HG03575 (cell line): ENCODE measurements at regions not wholly inside any gene's neighbourhood (a gene's known extent, or its start where the extent isn't known, plus 50 kb on each side); places are given as distances from the start of the nearest gene placed in this dataset.

Experiments
- ATAC-seq: cut with Tn5 transposase; IDR thresholded peaks from one replicate; pipeline ENCODE4 v1.9.1; 2021; ENCODE audit not compliant: unreplicated experiment, insufficient number of reproducible peaks, low FRiP score; ENCODE audit errors: extremely low read depth

DNA sequence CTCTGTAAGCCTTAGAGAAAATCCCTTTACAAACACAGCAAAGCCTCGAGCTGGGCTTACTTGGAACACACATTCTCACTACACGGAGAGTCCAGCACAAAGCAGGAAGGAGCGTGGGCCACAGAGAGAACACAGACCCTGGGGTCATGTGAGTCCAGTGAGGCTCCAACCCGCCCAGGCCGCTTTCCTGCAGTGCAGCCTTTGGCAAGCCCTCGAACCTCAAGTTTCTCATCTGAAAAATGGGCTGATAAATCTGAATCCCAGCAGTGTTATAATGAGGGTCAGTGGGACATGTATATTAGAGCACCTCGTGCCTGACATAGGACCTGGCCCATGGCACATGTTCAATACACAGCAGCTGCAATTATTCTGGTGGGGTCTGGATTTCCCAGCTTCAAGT lies 305.5 kb upstream of the SULF2 start:
- no peak for ATAC-seq

DNA sequence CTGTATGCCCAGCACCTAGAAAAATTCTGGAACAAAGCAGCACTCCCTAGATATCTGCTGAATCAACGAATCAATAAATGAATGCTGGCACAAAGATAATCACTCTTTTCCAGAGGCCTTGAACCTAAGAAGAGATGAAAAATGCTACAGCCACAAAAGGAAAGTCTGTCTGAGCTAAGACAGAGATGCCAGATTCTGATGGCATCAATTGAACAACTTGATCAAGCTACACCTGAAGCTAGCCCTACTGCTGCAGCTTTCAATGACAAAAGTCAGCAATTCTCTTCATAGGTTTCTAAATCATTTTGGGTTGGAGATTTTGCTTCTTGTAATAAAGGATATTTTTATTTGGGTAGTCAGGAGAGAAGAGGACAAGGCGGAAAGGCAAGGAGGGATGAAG lies 305.0 kb upstream of the SULF2 start:
- ATAC-seq = no peak

DNA sequence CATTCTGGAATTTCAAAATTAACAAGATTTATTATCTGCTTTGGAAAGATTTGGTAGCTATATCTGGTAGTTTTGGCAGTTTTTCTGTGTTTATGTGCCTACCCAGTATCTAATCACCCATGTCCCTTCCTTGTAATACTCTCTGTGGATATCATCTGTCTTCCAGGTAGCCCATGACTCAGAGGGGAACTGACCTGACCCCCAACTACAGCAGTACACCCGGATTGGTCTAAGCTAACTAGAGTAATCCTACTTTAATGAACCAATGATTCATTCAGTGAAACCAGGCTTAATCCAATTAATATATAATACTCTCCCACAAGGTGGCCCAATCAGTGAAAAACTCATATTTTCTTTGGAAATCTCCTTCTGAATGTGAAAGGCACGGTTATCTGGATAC lies 295.3 kb upstream of the SULF2 start:
- ATAC-seq = no peak

DNA sequence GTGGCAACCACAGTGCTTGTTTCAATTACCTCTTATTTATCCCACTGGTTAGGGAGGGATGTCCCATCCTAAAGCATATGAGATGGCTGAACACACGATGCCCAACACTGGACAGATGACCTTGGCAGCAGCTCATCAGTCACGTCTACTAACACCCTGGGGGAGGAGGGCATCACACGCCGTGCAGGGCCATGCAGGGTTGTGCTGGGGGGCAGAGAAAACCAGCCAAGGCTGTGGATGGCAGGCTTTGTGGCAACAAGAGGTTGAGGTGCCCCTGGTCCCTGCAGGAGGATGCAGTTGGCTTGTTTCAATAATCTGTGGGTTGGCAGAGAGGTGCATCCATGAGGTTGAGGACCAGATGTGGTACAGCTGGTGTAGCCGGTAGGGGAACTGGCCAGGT lies 293.7 kb upstream of the SULF2 start:
- no peak for ATAC-seq

DNA sequence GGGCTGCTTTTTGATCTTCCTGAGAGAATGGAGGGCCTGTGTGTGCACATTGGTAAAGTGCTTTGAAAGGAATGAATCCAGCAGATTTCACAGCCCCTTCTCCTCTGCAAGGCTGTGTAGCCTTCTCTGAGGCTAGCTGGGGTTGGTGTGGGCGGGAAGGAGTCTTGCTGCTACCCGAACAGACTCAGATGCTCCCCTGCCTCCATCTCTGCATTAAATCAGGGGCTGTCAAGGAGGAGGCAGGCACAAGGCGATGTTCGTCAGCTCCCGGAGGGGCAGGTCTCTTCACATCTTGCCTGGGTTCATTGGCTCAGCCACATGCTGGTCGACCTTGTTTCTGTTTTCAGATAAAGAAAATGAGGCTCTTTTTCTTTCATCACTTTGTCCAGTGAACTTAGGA lies 291.5 kb upstream of the SULF2 start:
- no peak for ATAC-seq

DNA sequence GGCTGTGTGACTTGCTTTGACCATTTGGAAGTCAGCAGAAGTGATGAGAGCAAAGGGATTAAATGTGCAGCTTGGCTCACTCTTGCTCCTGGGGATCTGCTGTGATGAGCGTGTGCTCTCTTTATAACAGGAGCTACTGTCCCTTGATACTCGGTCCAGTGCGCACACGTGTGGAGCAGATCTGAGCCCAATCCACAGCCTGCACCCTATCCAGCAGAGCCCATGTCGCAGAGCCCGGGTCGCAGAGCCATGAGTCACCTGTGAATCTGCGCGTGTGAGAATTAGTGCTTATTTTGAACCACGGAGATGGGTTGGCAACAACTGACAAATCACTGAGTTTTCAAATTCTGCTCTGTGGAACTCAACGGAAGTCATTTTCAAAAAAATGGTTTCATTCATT lies 291.0 kb upstream of the SULF2 start:
- ATAC-seq = no peak

DNA sequence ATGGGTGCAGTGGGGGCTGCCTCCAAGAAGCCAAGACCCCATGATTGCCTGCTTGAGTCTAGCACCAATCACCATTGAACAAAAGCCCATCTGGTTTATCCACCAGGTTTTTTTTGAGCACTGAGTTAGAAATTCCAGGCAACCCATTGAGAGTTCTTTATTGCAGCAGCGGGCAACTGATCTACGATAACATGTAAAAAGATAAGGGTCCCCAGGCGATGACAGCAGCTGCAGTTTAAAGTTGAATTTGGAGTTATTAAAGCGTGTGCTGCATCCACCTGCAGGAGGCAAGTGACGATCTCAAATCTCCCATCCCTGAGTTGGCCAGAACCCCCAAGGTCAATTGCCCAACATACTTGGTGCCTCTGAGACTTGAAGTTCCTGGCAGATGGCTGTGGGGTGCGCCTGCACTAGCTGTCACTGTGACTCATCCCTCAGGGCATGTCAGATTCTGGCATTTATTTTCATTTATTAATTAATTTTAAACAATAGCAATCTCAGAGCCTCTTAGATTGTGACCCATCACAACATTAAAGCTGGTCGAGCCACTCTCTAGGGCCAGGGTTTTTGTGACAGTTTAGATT lies 290.4 kb upstream of the SULF2 start:
- ATAC-seq = no peak

DNA sequence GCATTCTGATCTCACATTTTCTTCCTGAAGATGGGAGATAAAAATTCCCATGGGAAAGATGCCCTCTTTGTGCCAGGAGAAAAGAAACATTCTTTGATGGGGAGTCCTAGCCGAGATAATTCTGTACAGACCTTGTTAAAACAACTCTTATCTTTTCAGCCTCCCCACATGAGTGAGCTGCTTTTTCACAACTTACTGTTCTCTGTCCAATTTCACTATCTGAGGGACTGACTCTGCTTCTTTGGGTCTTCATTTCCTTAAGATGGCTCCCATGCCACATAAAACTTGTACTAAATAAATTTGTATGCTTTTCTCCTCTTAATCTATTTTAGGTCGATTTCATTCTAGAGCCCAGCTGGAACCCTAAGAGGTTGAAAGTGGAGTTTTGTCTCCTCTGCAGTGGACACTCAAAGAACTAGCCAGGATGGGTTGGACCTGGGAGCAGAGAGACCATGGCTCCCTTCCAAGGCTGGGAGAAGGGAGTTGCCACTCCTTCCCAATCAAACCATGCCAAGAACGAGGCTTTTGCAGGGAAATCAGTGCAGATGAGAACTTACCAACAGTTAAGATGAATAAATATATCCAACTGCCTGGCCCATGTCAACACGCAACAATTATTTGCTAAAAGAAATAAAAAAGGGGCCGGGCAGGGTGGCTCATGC lies 285.8 kb upstream of the SULF2 start:
- no peak for ATAC-seq

DNA sequence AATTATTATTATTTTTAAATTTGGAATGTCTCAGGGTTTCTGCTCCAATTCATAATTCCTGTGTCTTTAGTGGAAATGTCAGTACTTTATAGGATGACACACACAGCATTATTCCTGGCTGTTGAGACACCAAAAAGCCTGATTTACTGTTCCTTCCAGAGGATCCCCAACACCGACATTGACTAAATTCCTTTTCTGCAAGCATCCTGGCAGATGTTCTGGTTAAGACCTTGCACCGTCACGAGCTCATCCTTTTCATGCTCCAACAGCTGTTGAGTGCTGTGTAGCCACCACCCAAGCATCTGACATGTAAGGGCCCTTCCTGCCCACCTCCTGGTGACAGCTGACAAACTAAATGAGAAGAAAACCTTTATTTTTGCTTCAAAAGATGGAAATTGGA lies 284.3 kb upstream of the SULF2 start:
- ATAC-seq = no peak

DNA sequence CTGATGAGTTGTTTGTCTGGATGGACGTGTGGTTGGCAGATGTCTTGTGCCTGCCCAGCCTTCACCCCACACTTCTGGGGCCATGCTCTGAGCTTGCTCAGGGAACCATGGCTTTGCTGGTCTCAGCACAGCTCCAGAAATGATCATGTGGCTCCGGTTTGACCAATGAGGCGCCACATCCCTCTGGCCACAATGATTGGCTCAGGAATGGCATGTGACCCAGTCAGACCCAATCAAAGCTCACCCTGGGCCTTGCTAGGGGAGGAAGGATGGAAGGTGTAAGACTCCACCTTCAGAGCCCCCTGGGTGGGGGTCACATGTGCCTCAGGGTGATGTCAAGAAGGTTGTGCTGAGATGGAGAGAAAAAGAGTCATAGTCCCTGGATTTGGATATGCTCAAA lies 281.6 kb upstream of the SULF2 start:
- no peak for ATAC-seq

DNA sequence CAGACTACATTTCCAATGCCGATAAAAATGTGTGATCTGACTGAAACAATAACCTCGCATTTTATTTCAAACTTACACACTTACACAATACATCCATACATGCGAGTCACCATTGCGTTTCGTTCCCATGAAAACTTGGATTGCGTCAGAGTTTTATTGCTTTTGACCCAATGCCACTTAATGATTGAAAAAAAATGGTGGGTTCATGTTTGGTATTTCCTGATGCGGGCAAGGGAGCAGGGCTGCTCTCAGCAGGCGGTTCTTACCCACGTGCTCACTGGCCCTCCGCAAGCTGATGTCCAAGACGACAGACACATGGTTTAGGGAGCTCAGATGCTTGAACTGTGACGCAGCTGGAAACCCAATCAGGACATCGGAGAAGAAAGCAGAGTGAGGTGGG lies 281.0 kb upstream of the SULF2 start:
- ATAC-seq = no peak

DNA sequence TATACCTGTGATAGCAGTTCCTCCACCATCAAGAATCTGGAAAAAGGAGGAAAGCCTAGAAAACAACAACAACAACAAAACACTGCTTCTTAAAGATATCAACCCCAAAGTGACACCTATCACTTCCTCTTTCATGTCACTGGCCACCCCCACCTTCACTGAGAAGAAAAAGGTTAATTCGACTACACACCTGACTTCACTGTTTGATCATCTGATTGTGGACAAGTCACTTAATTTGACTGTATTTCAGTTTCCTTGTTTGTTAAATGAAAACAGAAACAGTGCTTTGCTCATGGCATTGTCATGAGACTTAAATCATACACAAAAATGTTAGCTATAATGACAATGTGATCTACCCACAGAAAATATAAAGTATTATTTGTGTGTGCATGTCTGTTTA lies 280.6 kb upstream of the SULF2 start:
- no peak for ATAC-seq

DNA sequence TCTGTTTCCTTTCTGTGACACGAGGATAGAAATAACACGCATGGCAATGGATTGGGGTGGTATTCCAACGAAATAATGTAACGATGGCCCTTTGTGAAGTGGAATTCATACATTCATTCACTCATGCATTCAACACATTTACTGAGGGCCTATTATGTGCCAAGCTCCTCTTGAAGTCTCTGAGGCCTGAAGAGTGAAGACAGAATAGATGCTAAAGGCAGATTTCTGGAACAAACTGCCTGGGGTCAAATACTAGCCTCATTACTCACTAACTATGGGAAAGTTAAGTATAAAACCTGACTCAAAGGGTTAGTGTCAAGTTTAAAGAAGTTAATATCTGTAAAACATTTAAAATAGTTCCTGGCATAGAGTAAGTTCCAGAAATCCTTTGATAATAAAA lies 279.6 kb upstream of the SULF2 start:
- no peak for ATAC-seq

DNA sequence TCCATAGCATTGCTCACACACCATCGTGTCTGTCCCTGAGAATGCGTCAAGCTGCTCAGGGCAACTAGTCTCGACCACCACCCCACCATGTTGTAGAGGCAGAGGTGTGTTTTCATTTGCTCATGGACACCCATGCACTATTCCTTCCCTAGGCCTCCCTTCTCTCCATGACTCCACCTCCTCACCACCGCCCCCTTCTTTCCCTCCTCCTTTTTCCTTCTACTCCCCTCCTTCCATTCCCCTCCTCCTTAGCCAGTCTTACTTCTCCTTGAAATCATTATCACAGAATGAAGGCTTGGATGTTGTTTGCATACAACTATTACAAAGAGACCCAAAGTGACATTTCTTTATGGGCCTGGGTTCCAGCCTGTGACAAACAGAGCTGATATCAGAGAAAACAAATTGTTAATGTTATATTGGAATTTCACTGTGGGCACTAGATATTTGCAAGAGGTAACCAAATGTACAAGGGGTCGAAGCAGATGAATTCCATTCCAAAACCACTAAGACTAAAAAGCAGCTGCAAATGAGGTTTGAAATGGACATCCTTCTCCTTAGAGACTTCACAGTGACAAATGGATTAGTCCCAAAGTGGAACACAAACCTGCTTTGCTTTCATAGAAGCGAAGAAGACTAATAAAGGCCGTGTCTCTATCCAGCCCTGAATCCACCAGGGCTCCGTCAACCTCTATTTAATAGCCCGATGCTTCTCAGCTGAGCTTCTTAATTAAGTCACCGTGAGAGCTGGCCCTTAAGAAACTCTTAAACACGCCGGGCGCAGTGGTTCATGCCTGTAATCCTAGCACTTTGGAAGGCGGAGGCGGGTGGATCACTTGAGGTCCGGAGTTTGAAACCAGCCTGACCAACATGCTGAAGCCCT lies 275.8 kb upstream of the SULF2 start:
- ATAC-seq = no peak

DNA sequence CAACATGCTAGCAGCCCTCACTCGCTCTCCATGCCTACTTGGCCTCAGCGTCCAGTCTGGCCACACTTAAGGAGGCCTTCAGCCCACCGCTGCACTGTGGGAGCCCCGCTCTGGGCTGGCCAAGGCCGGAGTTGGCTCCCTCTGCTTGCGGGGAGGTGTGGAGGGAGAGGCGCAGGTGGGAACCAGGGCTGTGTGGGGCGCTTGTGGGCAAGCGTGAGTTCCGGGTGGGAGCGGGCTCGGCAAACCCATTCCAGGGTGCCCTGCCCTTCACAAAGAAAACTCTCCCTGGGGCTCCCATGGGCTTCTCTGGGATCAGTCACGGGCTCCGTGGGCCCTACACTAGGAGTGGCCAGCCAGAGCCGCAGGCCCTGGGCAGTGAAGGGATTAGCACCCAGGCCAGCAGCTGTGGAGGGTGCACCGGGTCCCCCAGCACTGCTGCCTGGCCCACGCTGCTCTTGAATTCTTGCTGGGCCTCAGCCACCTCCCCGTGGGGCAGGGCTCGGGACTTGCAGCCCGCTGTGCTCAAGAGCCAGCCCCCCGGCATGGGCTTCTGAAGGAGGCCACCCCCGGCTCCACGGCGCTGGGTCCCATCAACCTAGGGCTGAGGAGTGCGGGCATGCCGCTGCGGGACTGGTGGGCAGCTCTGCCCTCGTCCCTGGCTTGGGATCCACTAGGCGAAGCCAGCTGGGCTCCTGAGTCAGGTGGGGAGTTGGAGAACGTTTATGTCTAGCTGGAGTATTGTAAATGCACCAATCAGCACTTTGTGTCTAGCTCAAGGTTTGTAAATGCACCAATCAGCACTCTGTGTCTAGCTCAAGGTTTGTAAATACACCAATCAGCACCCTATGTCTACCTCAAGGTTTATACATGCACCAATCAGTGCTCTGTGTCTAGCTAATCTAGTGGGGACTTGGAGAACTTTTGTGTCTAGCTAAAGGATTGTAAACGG lies 273.6 kb upstream of the SULF2 start:
- ATAC-seq = no peak

DNA sequence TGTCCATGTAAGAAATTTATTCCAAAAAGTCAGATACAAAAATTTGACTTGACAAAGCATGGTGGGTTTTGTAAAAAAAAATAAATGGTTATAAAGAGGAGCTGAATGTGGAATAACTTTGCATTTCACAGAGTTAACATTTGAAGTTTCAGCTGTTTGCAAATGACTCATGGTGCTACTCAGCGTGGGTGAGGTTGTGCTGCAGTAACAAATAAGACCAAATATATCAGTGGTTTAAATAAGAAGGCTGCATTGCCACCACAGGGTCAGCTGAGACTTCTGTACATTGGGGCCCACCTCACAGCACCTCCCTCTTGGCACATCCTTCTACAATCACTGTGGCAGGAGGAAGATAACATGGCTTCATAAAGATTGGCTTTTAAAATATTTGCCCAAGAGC lies 272.5 kb upstream of the SULF2 start:
- no peak for ATAC-seq

DNA sequence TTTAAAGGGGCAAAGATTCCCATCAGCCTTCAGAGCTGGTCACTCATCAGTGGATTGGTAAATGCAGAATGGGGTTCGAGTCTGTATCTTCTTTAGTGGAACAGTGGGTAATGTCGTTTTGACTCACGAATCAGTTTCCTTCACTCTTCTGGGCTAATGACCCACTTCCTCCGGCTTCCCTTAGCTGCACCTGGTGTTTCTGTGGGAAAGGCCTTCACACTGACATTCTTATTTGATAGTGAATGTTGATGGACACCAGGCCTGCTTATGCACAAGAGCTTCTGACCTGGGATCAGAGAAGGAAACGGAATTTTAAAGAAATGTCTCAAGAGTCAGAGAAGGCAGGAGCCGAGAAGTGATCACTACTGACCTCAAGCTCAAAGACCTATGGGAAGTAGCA lies 272.0 kb upstream of the SULF2 start:
- no peak for ATAC-seq

DNA sequence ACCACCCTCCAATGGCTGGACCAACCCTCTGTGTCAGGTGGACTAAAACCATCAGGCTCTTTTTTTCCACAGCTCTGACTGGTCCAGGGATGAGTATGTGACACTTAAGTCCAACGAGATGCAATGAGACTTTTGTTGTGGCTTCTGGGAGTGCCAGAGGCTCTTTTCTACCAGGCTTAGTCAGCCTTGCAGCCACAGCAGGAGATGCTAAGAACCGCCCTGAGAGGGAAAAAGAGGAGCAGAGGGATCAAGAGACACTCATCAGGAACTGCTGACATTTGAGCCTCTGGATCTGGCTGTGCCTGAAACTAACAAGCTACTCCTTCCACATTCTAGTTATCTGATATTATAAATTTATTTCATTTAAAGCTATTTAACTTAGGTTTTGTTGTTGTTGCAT lies 270.9 kb upstream of the SULF2 start:
- no peak for ATAC-seq

DNA sequence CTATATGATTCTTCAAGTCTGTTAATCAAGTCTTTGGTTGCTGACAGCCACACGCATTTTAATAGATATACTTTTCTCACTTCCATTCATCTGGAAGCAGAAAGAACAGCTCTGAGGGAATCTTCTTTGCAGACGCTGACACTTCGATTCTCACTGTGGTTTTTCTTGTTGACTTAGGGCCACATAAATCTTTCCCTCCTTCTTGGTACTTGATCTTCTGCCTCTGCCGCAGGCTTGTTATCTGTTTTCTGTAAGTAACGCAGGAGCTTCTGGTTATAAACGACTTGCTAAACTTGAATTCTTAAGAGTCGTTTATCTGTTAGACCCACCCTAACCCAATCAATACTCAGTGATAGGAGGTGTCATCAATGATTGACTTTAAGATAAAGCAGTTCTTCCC lies 268.8 kb upstream of the SULF2 start:
- no peak for ATAC-seq
